Activated CD8-positive, alpha-beta T cell treated with anti-CD3 and anti-CD28 coated beads, Interleukin-2, amount 10 ng/mL, durations not matched to agents 7 days and 5 days (primary cell): ENCODE measurements at regions not wholly inside any gene's neighbourhood (a gene's known extent, or its start where the extent isn't known, plus 50 kb on each side); places are given as distances from the start of the nearest gene placed in this dataset.
"Not testable (repeated sequence)": the region's sequence is repeated elsewhere in the genome, so short reads cannot be mapped to it uniquely, and the experiment has no call there.

Experiments used
- ATAC-seq: fragments of 150-1000 bp; cut with Tn5 transposase; one replicate; pipeline ENCODE4 v1.10.0; 2021; ENCODE audit warnings: moderate library complexity
- CTCF ChIA-PET: fragments of 350-600 bp; sonication (Branson Sonifier 250); formaldehyde crosslinking; loops from one replicate; lab custom pipeline; 2021; ENCODE audit warnings: antibody characterized with exemption; lab: Charles Lee
- POLR2A ChIA-PET: fragments of 350-600 bp; sonication (Branson Sonifier 250); formaldehyde crosslinking; loops from one replicate; lab custom pipeline; 2021; ENCODE audit warnings: antibody characterized with exemption; lab: Charles Lee
- DNase-seq: peaks from one replicate; pipeline ENCODE4 v3.0.0-alpha.2; 2020
- H3K27ac Mint-ChIP-seq: one replicate; pipeline ENCODE4 v1.8.0; 2021; ENCODE audit warnings: mild to moderate bottlenecking, mixed read lengths
- H3K27me3 Mint-ChIP-seq: one replicate; pipeline ENCODE4 v1.8.0; 2021; ENCODE audit warnings: low read depth, mixed read lengths
- H3K36me3 Mint-ChIP-seq: one replicate; pipeline ENCODE4 v1.8.0; 2021; ENCODE audit warnings: low read depth, mixed read lengths
- H3K4me1 Mint-ChIP-seq: one replicate; pipeline ENCODE4 v1.8.0; 2021; ENCODE audit warnings: low read depth, mixed read lengths
- H3K4me3 Mint-ChIP-seq: one replicate; pipeline ENCODE4 v1.8.0; 2021; ENCODE audit warnings: mild to moderate bottlenecking, mixed read lengths
- H3K9me3 Mint-ChIP-seq: one replicate; pipeline ENCODE4 v1.8.0; 2022; ENCODE audit warnings: mixed read lengths; ENCODE audit not compliant: insufficient read depth

DNA sequence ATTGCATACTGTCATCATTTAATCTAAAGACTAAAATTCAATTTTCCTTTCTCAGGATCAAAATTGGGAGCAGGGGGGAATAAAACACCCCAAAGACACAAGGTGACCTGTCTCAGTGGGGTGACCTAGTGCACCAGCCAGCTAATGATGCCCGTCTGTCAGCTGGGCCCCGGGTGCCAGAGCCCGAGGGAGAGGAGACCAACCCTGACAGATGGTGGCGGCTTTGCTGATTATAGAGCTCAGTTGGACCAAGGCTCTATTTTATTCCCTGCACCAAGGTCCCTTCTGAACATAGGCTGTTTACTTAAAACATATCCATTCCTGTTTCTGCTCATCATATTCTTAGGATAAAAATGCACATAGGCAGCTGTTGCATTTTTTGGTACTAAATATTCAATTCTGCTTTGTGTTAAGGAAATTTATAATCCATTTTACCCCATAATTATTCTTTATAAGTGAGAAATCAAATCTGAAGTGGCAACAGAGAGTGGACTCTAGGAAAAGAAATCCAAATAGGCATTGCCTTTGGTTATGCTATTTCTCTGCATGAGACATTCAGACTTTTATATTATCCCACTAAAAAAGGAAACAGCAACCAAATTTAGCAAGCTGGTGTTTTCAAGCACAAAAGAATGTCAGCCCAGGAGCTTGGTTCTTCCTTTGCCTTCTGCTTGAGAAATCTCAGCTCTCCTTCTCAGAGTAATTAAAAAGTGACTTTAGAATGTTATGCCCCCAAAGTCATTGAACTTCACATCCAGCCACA, 96.8 kb upstream of the IFNG-AS1 start:
- ChIA-PET CTCF (no interaction called here), POLR2A (no interaction called here)
- no peak for DNase-seq
- H3K36me3 Mint-ChIP-seq = no peaks in the 10 kb centered on the region
- no peak overlapping the region for H3K4me3 Mint-ChIP-seq
- no peaks in the 10 kb centered on the region for H3K27me3 Mint-ChIP-seq
- H3K9me3 Mint-ChIP-seq = no peaks in the 10 kb centered on the region
- ATAC-seq = no peak
- H3K4me1 Mint-ChIP-seq = peaks cover 13% of the 10 kb centered on the region
- H3K27ac Mint-ChIP-seq = no peak overlapping the region

DNA sequence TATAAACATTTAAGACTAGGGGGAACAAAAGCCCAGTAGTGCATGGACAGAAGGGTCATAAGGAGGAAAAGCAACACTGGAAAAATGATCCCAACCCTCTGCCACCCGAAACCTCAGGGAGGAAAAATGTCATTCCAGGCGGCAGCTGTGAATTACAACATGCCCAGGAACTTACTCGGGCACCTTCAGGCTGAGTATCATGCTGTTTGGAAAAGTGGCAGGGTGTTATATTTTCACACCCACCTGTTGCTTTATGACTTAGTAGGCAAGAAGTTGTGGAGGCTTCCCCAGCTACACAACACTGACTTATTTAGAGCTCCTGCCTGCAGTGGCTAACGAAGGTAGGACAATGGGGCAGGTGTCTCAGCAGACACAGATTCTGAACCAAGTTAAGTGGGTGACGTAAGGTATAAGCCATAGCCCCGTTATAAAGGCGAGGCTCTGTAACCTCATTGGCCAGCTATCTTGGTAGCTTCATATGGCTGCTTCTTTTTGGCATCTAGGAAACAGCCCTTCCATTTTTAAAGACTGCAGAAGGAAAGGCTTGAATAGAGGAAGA, 96.1 kb upstream of the IFNG-AS1 start:
- no peaks in the 10 kb centered on the region for H3K36me3 Mint-ChIP-seq
- CTCF ChIA-PET = no interaction called here
- H3K4me3 Mint-ChIP-seq = no peak overlapping the region
- no peaks in the 10 kb centered on the region for H3K9me3 Mint-ChIP-seq
- DNase-seq = no peak
- H3K4me1 Mint-ChIP-seq = peaks cover 13% of the 10 kb centered on the region
- no peaks in the 10 kb centered on the region for H3K27me3 Mint-ChIP-seq
- no peak for ATAC-seq
- no peak overlapping the region for H3K27ac Mint-ChIP-seq
- POLR2A ChIA-PET = no interaction called here

DNA sequence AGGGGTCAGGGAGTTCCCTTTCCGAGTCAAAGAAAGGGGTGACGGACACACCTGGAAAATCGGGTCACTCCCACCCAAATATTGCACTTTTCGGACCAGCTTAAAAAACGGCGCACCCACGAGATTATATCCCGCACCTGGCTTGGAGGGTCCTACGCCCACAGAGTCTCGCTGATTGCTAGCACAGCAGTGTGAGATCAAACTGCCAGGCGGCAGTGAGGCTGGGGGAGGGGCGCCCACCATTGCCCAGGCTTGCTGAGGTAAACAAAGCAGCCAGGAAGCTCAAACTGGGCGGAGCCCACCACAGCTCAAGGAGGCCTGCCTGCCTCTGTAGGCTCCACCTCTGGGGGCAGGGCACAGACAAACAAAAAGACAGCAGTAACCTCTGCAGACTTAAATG, 88.8 kb upstream of the IFNG-AS1 start:
- H3K36me3 Mint-ChIP-seq, H3K4me3 Mint-ChIP-seq, CTCF ChIA-PET, POLR2A ChIA-PET, H3K4me1 Mint-ChIP-seq, H3K27ac Mint-ChIP-seq, ATAC-seq, H3K9me3 Mint-ChIP-seq, H3K27me3 Mint-ChIP-seq: not testable (repeated sequence)
- DNase-seq = peak; percentile 33

DNA sequence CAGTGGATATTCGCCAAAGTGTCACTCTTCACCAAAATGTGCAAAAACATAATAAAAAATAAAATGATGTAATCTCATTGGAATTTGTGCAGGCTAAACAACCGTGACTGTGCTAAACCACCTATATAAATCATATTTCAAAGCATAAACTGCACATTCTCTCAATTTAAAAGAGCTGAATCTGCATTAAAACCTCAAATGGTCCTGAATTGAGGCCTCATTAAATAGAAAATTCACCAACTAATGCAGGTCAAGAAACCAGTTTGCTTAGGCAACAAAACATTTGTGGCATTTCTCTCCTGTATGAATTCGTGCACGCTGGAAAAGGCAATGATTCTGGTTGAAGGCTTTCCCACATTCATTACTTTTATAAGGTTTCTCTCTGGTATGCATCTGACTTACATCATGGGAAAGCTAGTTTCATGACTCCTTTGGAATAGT, 80.1 kb upstream of the IFNG-AS1 start:
- Mint-ChIP-seq H3K36me3 (no peaks in the 10 kb centered on the region), H3K4me1 (no peaks in the 10 kb centered on the region), H3K27ac (no peak overlapping the region), H3K4me3 (no peak overlapping the region), H3K27me3 (no peaks in the 10 kb centered on the region), H3K9me3 (peaks cover 7% of the 10 kb centered on the region)
- ATAC-seq (no peak), DNase-seq (no peak)
- POLR2A ChIA-PET = no interaction called here
- CTCF ChIA-PET = no interaction called here

DNA sequence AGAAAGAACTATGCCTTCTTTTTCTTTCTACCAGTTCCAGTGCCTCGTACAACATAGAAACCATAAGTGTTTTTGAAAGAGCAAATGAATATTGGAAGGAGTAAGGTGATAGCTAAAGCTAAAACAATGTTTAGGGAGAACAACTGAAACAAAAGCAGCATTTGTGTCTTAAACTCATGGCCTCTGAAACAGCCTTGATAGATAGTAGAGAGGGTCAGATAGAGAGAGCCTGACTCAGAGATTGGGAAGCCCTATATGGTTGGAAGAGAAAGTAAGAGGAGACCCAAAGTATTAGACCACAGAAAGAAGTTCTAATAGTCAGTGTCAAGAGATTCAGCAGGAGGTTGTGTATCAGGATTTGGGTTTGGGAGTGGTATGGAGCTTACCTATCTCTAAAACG, 79.6 kb upstream of the IFNG-AS1 start:
- ATAC-seq (no peak), DNase-seq (no peak)
- ChIA-PET CTCF (no interaction called here), POLR2A (no interaction called here)
- Mint-ChIP-seq H3K36me3 (no peaks in the 10 kb centered on the region), H3K9me3 (peaks cover 7% of the 10 kb centered on the region), H3K4me3 (no peak overlapping the region), H3K27ac (no peak overlapping the region), H3K27me3 (no peaks in the 10 kb centered on the region), H3K4me1 (no peaks in the 10 kb centered on the region)

DNA sequence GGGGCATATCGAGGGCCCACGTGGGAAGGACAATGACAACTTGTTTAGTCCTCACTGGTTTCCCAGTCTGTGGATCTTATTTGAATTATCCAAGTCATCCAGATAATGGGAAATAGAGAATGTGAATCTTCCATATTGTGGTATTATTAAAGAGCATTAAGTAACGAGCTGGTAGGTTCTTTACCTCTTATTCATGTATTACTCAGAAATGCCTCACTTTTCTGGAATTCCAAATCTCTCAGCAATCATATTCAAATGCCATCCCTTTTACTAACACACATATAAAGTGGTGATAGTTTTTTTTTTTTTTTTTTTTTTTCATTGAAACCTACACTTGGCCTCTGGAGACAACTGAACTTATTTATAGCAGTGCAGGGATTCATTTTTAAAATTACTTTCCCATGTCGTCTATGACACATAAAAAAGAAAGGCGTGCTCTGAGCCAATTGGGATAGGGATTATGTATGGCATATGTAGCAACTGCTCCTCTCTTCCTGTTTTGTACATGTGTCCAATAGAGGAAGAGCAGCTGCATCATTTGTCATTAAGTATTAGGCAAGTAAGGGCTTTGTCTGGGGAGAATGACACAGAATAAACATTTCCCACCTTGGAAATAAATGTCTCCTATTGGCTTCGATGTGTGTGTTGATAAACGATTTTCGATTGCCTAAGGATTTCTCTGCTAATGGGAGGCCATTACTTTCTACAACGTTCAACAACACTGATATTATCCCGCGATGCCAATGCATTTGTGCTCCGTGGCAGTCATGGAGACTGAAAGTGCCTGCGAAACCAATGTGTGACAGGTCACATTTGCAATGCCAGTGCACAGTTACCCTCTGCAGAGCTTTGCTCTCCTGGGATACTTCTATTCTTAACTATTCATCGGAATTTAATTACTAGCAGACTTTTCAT, 78.6 kb upstream of the IFNG-AS1 start:
- no peak for DNase-seq
- ChIA-PET CTCF (interaction anchor here (1.1 kb wide), 1 partner anchor 434 kb away, joined by 3 read pairs; no protein-coding TSS in a partner anchor), POLR2A (no interaction called here)
- no peaks in the 10 kb centered on the region for H3K4me1 Mint-ChIP-seq
- H3K27ac Mint-ChIP-seq = no peak overlapping the region
- H3K27me3 Mint-ChIP-seq = no peaks in the 10 kb centered on the region
- H3K36me3 Mint-ChIP-seq = no peaks in the 10 kb centered on the region
- no peak for ATAC-seq
- H3K4me3 Mint-ChIP-seq = no peak overlapping the region
- peaks cover 7% of the 10 kb centered on the region for H3K9me3 Mint-ChIP-seq

DNA sequence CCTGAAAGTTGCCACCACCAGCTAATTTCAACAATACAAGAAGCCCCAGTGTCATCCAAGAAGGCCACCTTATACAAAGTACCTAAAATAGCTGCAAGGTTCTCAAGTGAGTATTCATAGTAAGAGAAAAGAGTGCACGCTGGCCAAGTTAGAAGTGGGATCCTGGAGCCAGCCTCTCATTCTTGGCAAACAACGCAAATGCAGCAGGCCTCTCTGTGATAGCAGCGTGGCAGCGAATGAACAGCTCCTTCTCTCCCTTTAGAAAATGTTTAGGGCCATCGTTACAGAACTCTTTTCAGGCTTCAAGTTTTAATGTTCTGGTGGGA, 78.0 kb upstream of the IFNG-AS1 start:
- no peak for DNase-seq

DNA sequence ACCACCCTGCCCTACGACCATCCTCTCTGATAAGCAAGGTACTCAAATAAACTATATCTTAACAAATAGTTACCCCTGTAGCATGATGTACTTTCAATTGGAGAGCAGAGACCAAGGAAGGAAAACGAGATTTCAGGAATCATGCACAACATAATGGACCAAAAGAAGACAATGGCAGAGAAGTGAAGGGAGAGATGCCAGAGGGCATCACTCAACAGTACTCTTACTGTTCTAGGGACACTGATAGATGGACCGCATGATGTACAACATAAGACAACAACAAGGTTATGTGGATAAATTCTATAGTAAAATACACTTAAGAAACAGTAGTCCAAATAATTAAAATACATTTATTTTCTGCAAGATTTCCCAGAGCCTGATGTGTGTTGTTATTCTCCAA, 77.5 kb upstream of the IFNG-AS1 start:
- DNase-seq (no peak), ATAC-seq (no peak)
- H3K27me3 Mint-ChIP-seq = peaks cover 2% of the 10 kb centered on the region
- H3K27ac Mint-ChIP-seq = no peak overlapping the region
- ChIA-PET POLR2A (no interaction called here), CTCF (no interaction called here)
- peaks cover 2% of the 10 kb centered on the region for H3K9me3 Mint-ChIP-seq
- H3K36me3 Mint-ChIP-seq = no peaks in the 10 kb centered on the region
- H3K4me1 Mint-ChIP-seq = no peaks in the 10 kb centered on the region
- no peak overlapping the region for H3K4me3 Mint-ChIP-seq

More for the DNA sequence above, 78.0 kb upstream of the IFNG-AS1 start:
- no peaks in the 10 kb centered on the region for H3K36me3 Mint-ChIP-seq
- H3K27me3 Mint-ChIP-seq = no peaks in the 10 kb centered on the region
- ChIA-PET POLR2A (no interaction called here), CTCF (interaction anchor here (1.1 kb wide), 1 partner anchor 435 kb away, joined by 3 read pairs; no protein-coding TSS in a partner anchor)
- H3K27ac Mint-ChIP-seq = no peak overlapping the region
- ATAC-seq = no peak
- peaks cover 7% of the 10 kb centered on the region for H3K9me3 Mint-ChIP-seq
- no peak overlapping the region for H3K4me3 Mint-ChIP-seq
- H3K4me1 Mint-ChIP-seq = no peaks in the 10 kb centered on the region

DNA sequence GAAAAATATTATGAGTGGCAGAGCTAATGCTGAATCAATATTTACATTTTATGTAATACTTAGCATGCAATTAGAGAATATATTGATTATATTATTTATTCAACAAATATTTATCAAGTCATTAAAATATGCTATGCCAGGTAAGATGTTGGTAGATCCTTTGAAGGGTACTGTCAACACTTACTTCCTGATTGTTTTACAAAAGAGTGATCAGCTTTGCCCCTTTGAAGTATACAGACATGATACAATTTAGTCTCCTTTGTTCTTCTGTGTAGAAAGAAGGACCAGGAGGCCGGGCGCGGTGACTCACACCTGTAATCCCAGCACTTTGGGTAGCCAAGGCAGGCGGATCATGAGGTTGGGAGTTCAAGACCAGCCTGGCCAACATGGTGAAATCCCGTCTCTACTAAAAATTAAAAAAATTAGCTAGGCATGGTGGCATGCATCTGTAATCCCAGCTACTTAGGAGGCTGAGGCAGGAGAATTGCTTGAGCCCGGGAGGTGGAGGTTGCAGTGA, 73.9 kb upstream of the IFNG-AS1 start:
- Mint-ChIP-seq H3K36me3 (no peaks in the 10 kb centered on the region), H3K4me1 (no peaks in the 10 kb centered on the region), H3K27me3 (peaks cover 2% of the 10 kb centered on the region), H3K4me3 (no peak overlapping the region), H3K27ac (no peak overlapping the region), H3K9me3 (no peaks in the 10 kb centered on the region)
- ChIA-PET CTCF (no interaction called here), POLR2A (no interaction called here)
- no peak for DNase-seq
- no peak for ATAC-seq

DNA sequence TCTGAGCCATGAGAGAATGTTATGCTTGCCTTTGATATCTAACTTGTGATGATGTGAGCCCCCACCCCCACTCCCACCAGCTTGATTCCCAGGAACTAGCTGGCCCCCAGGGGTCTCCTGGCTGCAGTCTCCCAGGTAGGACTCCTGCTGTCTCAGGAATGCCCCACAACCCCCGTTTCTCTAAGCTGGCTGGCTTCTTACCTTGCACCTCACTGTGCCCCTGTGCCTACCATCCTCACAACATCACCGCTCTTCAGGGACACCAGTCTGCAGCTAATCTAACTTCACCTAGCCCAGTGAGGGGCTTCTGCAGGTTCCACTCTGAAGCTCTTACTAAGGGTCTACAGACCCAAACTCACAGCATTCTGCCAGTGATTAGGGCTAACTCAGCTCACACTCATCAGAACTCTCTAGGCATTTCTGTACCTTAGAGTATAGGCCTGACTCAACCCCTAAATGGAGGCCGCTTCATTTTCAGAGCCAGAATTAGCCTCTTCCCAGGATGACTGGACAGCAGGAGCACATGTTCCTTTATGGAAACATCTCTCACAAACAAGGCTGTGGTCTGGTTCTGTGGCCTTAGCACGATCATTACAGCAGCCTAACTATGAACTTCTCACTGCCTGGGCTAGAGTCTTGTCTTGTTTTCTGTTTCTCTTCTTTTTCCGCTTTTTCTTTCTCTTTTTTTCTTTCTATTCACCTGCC, 72.8 kb upstream of the IFNG-AS1 start:
- Mint-ChIP-seq H3K27ac (no peak overlapping the region), H3K4me3 (no peak overlapping the region), H3K4me1 (no peaks in the 10 kb centered on the region), H3K9me3 (no peaks in the 10 kb centered on the region), H3K36me3 (no peaks in the 10 kb centered on the region), H3K27me3 (peaks cover 2% of the 10 kb centered on the region)
- CTCF ChIA-PET = no interaction called here
- DNase-seq (no peak), ATAC-seq (no peak)
- POLR2A ChIA-PET = no interaction called here

DNA sequence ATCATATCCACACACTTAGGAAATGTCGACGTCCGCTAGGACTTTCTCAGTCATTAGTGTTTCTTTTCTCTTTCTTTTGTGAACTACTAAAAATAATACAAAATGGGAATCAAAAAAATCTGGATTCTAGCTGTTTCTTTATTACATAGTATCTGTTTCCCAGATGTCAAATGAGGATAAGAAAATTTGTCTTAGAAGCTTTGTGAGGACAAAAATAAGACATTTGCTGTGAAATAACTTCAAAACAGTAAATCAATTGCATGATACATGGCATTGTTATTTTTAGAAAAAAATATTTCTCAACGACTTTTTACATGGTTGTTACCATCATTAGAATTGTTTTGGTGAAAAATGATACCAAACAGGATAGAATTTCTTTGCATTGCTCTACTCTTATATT, 71.4 kb upstream of the IFNG-AS1 start:
- DNase-seq = no peak
- ATAC-seq = no peak
- H3K27me3 Mint-ChIP-seq = peaks cover 2% of the 10 kb centered on the region
- CTCF ChIA-PET = no interaction called here
- H3K27ac Mint-ChIP-seq = no peak overlapping the region
- POLR2A ChIA-PET = no interaction called here
- H3K9me3 Mint-ChIP-seq = no peaks in the 10 kb centered on the region
- no peak overlapping the region for H3K4me3 Mint-ChIP-seq
- no peaks in the 10 kb centered on the region for H3K4me1 Mint-ChIP-seq
- H3K36me3 Mint-ChIP-seq = no peaks in the 10 kb centered on the region
